Eye (tissue), 1 donor: ENCODE measurements at regions not wholly inside any gene's neighbourhood (a gene's known extent, or its start where the extent isn't known, plus 50 kb on each side); places are given as distances from the start of the nearest gene placed in this dataset.

Experiments
- DNase-seq: peaks from one replicate; pipeline ENCODE4 v3.0.0-alpha.2; 2015

DNA sequence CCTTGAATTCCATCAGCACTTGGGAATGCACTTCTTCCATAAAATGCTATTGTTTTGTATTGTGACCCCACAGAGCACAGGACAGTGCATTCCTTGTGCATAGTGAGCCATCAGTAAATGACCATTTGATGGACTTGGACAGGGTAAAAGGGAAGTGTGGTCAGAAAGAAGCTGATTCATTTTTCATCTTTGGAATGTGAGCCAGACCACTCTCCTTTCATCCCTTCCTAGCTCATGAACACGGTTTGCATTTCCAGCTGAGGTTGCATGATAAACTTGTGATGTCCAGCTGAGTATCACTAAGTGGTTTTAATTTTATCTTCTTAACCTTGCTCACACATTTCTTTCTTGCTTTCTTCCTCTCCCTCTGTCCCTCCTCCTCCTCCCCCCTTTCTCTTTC lies 101.3 kb downstream of the NUDT12 start:
- DNase-seq: peak; percentile 46

DNA sequence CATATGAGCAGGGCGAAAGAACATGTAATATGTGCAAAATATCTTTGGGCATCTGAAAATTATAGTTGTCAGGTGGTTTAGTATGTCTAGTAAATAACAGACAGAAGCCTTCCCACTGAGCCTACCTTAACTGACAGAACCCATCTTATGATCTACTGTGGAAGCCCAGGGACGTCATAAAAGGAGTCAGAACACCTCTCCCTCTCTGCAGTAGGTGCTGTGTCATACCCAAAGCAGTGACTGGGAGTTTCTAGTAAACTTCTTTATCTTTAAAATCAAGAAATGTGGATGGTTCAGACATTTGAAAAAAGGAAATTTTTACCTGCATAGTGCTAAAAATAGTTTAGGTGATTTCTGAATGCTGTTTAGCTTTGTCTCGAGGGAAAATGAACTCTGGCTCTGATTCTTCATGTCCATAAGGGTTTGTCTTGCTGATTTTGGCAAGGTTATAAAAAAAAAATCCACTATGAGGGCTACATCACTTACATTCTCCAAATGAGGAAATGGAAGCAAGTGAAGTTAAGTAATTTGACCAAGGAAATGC lies 104.0 kb downstream of the NUDT12 start:
- DNase-seq: no peak

DNA sequence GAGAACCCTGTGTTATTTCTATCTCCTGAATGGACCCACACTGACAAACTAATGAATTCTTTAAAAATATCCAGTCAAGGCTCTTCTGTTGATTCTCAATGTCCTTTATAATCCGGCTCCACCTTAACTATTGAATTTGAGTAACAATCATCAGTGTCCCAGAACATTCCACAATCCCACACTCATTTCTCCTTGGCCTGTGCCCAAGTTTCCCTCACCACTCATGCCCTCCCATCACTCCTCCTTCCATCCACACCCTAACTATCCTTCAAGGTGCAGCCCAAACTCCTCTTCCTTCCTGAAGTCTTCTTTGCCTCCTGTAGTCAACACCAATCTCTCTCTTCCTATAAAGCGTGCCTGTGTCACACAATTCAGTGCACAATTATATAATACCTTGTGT lies 106.1 kb downstream of the NUDT12 start:
- no peak for DNase-seq

DNA sequence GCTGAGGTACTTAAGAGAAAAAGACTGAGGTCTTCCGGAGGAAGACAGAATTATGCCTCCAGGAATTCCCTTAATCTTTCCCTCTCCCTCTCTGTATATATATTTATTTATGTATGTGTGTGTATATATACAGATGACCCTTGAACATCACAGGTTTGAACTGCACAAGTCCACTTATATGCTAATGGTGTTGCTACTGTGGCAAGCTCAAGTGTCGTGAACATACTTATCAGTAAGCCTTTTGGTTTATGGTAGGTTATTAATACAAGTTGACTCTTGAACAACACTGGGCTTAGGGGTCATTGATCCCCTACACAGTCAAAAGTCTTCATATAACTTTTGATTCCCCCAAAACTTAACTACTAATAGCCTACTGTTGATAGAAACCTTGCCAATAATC lies 106.8 kb downstream of the NUDT12 start:
- no peak for DNase-seq

DNA sequence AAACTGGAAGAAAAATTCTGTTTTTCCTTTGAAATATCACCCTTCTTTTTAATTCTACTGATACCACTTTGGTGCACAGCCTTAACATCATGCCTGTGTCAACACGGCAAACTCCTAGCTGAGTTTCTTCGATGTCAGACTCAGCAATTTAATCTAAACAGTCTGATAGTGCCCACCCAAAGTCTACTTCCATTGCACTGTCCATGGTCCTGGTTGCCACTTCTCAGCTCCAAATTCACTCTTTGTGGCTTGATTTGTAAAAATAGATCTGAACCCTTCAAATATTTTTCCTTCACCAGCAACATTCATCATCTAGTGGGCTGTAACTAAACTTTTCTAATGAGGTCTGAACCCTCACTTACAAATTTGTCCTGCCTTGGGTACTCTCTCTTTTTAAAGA lies 107.8 kb downstream of the NUDT12 start:
- DNase-seq: no peak

DNA sequence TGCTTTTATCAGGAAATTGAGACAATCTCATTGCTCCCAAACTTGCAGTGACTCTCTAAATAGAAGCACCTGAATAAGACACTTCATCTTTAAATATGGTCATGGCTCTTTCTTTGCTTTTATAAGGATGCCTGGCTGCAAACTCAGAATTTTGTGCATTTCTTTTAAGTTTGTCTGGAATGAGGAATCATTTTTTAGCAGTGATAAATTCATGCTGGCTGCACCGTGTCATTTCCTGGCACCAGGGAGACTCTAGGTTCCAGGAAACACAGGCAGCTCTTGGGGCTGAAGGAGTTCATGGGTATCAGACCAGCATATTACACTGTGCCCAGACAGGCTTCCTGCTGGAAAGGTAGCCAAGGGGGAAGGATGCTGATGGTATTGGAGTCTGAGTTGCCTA lies 109.9 kb downstream of the NUDT12 start:
- DNase-seq: no peak

DNA sequence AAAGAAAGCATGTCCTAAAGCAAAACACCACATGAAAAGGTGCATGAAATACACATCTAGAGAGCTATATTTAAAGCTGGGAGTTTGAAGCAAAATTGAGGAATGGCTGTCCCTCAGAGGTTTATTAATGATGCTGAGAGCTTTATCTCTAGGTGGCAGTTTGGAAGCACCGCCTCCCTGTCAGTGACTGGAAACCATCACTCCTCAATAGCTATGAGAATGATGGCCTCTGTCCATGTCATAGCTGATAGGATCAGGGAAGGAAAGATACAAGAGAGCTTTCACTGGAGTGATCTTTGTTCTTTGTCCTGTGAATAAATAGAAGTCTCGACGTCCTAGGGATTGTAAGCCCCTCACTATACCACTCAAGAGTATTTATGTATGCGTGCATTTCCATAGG lies 110.5 kb downstream of the NUDT12 start:
- no peak for DNase-seq

DNA sequence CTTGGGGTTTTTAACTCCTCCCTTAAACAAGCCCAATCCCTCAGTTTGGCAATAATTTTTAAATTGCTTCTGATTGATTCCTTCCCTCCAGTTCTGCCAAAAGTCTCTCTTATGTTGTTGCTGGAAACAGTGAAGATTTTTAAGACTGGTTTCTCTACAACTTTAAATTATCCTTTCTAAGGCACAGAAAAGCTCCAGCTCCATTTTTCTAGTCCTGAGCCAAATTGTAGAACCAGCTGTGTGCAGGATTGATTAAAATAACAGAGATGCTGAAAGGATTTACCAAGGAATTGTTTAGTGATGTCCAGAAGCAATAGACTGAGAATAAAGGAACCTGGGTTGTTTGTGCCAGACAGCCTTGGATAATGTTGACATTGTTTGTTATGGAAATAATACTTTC lies 111.3 kb downstream of the NUDT12 start:
- no peak for DNase-seq

DNA sequence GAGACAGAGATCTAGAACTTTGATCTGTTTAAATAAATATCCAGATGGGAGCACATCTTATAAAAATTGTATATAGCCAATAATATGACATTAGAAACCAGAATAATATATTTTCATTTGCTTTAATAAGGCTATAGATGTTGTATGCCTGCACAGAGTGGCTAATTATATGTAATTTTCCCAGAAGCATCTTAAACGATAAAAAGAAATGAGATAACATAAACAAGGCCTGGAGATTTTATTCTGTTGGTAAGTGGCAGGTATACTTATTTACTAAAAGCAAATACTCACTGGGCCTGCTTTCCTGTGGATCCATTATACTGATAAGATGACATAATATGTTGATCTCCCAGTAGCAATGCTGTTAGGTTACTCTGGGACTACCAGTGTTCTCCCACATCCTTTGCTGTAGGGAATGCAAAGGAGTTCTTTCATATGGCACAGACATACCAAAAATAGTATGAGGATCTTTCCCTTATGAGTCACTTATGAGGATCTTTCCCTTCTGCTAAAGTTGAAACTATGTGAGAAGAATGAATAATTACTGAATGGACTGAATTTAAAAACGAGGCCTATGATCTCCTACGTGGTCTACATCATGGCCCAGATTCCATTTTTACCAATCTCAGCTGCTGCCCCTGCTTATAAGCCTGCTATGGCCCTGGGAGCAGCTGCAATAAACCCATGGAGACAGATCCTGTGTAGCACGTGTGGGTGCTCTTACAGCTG lies 112.1 kb downstream of the NUDT12 start:
- DNase-seq: no peak

DNA sequence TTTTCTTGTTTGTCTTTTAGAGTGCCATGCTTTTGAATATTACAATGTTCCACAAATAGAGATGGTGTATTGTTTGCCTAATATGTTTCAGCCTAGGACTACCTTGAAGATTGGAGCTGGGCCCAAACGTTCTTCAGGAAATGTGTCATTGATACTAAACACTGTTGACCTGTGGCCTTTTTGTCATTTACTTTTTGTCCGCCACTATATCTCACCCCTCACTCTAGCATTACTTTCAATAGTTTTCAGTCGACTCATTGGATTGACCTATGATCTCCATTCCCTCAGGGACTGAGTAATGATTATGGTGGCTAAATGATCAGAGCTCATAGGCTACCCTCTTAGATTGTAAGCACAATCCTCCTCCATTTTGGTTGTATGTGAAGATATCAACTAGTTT lies 115.8 kb downstream of the NUDT12 start:
- no peak for DNase-seq

DNA sequence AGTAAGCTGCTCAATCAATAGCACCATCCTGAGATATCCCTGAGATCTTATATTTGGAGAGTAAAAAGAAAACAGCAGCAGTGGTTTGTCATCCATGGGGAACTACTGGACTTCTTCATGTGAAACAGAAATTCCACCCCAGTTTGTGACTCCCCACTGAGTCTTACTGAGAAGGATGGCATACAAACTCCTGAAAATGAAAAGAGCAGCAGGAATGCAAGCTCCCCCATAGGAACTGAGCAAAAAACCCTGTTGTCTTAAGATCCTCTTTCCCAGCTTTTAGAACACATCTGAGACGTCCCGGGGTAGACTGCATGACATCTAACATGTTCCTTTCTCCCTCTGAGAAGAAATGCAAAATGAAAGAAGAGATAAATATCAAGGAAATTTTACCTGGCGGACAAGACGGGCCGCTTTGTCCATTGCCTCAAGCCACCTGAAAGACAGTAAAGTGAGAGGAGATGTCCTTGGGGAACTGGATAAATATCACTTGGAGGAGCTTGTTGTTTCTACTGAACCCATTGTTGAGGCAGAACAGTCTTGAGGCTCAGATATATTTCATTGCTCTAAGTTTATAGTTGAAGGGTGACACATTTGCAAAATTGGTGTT lies 117.1 kb downstream of the NUDT12 start:
- no peak for DNase-seq

DNA sequence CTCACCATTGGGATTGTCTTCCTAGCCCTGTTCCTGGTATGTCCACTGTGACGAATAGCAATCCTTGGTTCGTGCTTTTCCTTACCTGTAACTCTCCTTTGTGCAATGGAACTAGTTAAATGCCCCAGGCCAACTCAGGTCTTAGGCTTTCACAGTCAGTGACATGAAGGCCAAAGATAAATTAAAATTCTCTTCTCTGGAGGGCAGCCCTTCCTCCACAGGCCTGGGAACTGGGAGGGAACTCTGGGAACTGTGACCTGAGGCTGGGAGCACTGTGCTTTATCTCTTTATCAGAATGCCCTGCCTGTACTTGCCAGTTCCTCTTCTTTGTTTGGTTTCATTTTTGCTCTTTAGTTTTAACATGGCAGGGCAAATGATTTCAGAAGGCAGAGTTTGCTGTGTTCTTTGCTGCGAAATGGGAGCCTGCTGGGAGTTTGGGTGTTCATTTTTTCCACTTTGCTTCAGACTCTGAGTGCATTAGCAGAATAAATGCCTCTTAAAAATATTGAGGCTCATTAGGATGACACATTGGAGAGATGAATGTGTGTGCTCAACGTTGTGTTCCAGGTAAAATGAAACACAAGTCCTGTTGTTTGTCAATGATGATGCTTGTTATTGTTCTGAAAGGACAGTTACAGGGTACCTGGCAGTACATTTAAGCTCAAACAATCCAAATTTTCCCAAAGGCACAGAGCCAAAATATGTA lies 118.1 kb downstream of the NUDT12 start:
- DNase-seq: no peak

DNA sequence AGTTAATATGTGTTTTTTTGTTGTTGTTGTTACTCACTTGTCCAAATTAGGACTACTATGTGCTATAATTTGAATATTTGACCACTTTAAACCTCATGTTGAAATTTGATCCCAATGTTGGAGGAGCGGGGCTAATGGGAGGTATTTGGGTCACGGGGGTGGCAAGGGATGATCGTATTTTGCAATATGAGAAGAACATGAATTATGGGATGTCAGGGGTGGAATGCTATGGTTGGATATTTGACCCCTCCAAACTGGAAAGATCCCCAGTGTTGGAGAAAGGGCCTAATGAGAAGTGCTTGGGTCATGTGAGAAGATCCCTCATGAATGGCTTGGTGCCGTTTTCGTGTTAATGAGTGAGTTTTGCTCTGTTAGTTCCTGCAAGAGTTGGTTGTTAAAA lies 119.8 kb downstream of the NUDT12 start:
- DNase-seq: no peak

DNA sequence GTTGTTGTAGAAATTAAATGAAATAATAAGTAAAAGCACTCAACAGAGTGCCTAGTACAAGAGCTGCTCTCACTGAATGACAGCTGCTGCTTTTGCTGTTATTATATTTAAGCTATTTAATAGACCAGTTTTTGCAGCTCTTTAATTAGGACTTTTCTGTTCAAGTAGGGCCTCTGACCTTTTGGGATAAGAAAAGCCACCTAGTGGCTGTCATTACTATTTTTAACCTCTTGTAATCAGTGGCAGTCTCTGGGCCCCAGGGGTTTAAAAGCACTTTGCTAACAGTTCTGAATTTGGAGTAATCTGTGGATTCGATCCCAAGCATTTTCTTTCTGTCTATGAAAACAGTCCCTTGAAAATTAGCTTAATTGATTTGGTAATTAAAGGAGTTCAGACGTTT lies 121.1 kb downstream of the NUDT12 start:
- no peak for DNase-seq

DNA sequence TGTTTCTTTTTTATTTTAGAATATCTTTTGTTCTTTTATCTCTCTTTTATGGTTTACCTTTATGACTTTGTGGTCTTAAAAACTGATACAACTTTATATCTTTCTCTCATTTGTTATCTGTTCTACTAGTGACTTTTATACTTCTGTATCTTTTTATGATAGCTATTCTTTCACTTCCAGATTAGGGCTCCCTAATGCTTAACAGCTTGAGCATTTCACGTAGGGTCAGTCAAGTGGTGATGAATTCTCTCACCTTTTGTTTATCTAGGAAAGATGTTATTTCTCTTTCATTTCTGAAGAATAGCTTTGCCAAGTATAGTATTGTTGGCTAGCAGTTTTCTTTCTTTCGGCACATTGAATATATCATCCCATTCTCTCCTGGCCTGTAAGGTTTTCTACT lies 123.6 kb downstream of the NUDT12 start:
- DNase-seq: no peak

DNA sequence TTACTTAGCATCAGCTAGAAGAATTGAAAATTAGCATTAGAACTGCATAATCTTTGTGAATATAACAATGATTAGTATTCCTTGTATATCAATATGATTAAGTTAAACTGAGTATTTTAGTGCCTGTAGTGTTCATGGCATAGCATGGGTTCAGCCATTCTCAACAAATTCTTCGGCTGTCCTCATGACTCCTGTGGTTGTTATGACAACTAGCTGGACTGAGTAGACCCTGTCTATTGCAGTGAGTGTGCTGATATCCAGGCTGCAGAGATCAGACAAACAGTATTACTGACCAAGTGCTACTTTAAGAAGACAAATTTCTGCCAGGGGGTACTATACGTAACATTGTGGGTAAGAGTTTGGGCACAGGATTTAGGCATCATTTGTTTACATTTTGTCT lies 125.9 kb downstream of the NUDT12 start:
- DNase-seq: peak; percentile 29

DNA sequence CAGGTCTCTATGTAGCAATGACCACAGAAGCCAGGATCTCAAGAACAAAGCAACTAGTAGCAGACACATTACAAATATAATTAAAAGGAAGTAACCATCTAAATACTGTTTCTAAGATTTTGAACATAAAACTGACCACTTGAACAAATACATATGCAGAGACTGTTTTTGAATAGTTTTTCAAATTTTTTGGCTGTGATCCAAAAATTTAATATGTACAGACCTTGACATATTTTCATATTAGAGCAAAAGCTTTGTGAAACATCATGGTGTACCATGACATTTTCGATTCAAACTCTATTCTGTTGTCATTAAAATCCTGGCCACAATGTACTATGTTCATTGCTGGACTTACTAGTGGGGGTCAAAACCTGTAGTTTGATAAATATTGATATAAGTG lies 126.5 kb downstream of the NUDT12 start:
- no peak for DNase-seq

DNA sequence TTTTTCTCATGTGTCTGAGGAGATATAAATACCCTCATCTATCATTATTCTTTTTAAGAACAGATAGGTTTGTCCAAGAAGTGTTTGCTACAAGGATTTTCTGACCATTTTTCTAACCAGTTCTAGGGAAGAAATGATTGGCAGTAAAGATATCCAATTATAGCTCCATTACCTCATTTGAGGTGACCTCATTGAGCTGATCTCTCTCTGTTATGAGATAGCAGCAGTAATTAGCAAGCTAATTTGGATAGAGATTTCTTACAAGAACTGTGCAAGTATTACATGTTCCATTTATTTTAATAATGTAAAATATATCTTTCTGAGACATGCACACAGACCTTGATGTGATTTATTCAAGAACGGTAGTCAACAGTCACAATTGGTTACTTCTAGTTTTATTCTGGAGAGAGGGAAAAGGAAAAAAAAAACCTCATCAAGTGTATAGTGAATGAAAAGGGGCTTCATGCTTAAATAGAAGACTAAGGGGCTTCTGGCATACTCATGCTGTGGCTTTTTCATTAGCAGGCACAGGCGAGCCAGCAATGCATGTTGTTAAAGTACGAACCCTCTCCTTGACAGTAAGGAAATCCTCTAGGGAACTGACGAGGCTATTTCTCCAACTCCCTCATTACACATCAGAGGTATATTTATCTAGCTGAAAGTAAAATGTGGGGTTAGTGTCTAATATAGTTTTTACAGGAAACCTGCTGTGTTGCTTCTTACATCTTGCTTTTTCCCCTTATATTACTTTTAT lies 127.3 kb downstream of the NUDT12 start:
- DNase-seq: peak; percentile 33

DNA sequence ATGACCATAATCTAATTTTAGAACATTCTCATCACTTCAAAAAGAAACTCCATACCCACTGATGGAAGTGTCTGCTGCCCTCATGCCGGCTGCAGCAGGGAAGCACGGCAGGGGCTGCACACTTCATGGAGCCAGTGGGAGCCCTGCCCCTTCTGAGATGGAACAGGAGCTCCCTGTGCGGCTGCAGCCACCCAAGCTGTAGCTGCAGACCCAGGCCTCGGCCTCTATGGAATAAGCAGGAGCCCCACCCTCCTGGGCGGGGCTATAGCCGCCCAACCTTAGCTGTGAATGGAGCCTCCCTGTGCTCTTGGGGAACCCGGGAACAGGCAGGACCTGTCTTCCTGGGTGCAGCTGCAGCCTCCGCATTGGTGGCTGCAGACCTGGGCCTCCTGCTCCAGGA lies 128.5 kb downstream of the NUDT12 start:
- DNase-seq: no peak

DNA sequence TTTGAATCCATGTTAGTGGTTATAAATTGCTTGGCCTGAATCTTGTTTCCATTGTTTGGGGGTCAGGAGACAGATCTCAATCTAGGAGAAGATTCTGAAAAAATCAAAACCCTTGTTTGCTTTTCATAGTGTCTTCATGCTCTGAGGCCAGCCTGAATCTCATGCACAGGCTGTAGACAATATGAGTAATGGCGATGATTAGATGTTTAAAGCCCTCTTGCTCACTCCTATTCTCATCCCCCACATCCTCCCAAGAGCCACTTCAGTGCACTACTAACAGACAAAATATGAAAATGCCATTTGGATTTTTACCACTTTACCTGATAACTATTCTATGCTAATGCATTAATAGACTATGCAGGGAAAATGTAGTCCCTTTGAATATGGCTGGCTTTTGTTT lies 129.4 kb downstream of the NUDT12 start:
- DNase-seq: no peak

DNA sequence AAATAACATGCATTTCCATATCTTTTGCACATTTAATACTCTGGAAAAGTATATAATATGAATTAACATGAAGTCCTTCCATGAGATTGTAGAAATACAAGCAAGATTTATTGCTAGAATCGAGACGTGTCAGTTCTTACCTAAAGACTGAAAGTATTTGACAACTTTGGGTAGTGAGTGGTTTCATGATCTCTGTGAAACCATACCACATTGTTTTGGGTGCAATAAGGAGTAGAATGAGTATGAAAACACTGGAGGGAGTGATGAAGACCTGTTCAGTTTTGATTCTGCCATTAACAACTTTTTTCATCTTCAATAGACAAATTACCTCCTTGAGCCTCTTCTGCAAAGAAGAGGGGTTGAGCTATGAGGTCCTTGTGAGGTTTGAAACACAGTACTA lies 133.7 kb downstream of the NUDT12 start:
- DNase-seq: no peak

DNA sequence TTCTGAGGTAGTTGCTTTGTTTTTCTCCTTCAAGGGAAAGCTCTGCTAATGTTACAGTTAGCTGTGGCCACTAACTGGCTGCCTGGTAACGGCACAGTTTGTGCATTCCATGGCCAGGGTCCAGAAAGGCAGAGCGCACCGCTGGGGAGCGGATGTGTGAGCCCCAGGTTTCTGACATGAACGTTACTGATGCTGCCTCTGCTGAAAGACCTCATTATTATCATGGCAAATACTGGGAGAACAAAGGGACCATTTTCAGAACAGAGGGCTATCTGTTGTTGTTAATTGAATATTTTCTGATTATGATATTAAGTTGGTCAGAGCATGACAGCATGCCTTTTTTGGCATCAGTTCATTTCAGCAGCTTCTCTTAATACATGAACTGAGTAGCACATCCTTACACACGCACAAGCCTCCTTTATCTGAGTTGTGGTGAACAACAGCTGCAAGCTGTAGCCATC lies 134.1 kb downstream of the NUDT12 start:
- peak; percentile 83 for DNase-seq

DNA sequence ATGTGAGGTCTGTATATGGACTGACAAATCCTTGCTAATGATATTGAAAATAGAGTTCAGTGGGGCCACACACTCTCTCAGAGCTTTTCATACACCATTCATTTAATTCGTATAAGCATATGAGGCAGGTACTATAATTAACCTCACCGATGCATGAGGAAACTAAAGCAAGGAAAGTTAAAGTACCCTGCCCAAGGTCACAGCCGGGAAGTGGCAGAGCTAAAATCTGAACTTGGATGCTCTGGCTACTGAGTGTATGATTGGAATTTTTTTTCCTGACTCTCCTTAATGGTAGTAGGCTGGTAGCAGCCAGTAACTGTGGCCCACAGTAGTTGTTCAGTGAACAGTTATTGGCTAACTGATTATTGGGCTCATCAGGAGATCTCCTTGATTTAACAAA lies 135.3 kb downstream of the NUDT12 start:
- DNase-seq: no peak
